H1 (cell line): ENCODE measurements at regions not wholly inside any gene's neighbourhood (a gene's known extent, or its start where the extent isn't known, plus 50 kb on each side); places are given as distances from the start of the nearest gene placed in this dataset.

ENCODE experiments used
- CEBPB ChIP-seq: IDR thresholded peaks from 2 replicates; pipeline ENCODE4 v1.6.1; 2012; ENCODE audit warnings: low read depth, low read length
- EP300 ChIP-seq, 2 experiments: IDR thresholded peaks; 1 replicate in 1 of 2; 2 replicates in 1 of 2; pipeline ENCODE4 v1.6.1; 2011 to 2012; ENCODE audit warnings: low read depth in 2 of 2, low read length in 2 of 2, mild to moderate bottlenecking in 2 of 2, borderline replicate concordance in 1 of 2, inconsistent platforms in 1 of 2, moderate library complexity in 1 of 2
- EZH2 ChIP-seq: fragments of 200-600 bp; sonication (generic); IDR thresholded peaks from 2 replicates; pipeline ENCODE4 v1.7.1; 2012; ENCODE audit warnings: low read depth, mild to moderate bottlenecking, moderate library complexity, low read length, inconsistent platforms; ENCODE audit not compliant: severe bottlenecking
- KDM5A ChIP-seq: fragments of 200-600 bp; IDR thresholded peaks from 2 replicates; pipeline ENCODE4 v1.7.1; 2012; ENCODE audit warnings: mild to moderate bottlenecking, low read length, inconsistent platforms, mixed read lengths
- POLR2A ChIP-seq, 2 experiments: IDR thresholded peaks; 1 replicate in 1 of 2; 2 replicates in 1 of 2; pipeline ENCODE4 v1.6.1; 2011; ENCODE audit warnings: low read depth in 2 of 2, low read length in 2 of 2, mild to moderate bottlenecking in 2 of 2; ENCODE audit errors: control extremely low read depth in 1 of 2
- POLR2AphosphoS5 ChIP-seq: IDR thresholded peaks from 2 replicates; pipeline ENCODE4 v1.6.1; 2011; ENCODE audit warnings: low read depth, low read length
- TCF12 ChIP-seq: IDR thresholded peaks from 2 replicates; pipeline ENCODE4 v1.6.1; 2011; ENCODE audit warnings: low read depth, mild to moderate bottlenecking, low read length
- YY1 ChIP-seq: IDR thresholded peaks from 2 replicates; pipeline ENCODE4 v1.6.1; 2011; ENCODE audit warnings: low read depth, mild to moderate bottlenecking, low read length
- TF ChIP-seq, protein P1 (sequence below), 3 experiments: IDR thresholded peaks; 1 replicate in 2 of 3; 2 replicates in 1 of 3; pipeline versions ENCODE4 v1.5.1 to v1.6.1; 2011; ENCODE audit warnings: low read length in 3 of 3, mild to moderate bottlenecking in 3 of 3, inconsistent platforms in 2 of 3, low read depth in 1 of 3, moderate library complexity in 1 of 3; ENCODE audit not compliant: insufficient read depth in 1 of 3; ENCODE audit errors: control extremely low read depth in 1 of 3
- TF ChIP-seq, protein P2 (sequence below): IDR thresholded peaks from 2 replicates; pipeline ENCODE4 v1.6.1; 2011; ENCODE audit warnings: low read length, improper control_type of control experiment
- TF ChIP-seq, protein P3 (sequence below): IDR thresholded peaks from 2 replicates; pipeline ENCODE4 v1.6.1; 2012; ENCODE audit warnings: inconsistent platforms

- no peak for TF ChIP-seq KDM5A
- TF ChIP-seq, protein P1, sequence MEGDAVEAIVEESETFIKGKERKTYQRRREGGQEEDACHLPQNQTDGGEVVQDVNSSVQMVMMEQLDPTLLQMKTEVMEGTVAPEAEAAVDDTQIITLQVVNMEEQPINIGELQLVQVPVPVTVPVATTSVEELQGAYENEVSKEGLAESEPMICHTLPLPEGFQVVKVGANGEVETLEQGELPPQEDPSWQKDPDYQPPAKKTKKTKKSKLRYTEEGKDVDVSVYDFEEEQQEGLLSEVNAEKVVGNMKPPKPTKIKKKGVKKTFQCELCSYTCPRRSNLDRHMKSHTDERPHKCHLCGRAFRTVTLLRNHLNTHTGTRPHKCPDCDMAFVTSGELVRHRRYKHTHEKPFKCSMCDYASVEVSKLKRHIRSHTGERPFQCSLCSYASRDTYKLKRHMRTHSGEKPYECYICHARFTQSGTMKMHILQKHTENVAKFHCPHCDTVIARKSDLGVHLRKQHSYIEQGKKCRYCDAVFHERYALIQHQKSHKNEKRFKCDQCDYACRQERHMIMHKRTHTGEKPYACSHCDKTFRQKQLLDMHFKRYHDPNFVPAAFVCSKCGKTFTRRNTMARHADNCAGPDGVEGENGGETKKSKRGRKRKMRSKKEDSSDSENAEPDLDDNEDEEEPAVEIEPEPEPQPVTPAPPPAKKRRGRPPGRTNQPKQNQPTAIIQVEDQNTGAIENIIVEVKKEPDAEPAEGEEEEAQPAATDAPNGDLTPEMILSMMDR (IDR thresholded peaks at IDR 0.05; ENCODE audit: control extremely low read depth in 1 of 3, insufficient read depth in 1 of 3, low read depth in 1 of 3, low read length in 3 of 3) = no peak
- TF ChIP-seq YY1 = no peak
- TF ChIP-seq POLR2AphosphoS5 = no peak
- TF ChIP-seq TCF12 = no peak
- TF ChIP-seq, protein P2, sequence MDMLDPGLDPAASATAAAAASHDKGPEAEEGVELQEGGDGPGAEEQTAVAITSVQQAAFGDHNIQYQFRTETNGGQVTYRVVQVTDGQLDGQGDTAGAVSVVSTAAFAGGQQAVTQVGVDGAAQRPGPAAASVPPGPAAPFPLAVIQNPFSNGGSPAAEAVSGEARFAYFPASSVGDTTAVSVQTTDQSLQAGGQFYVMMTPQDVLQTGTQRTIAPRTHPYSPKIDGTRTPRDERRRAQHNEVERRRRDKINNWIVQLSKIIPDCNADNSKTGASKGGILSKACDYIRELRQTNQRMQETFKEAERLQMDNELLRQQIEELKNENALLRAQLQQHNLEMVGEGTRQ = no peak
- TF ChIP-seq, protein P3, sequence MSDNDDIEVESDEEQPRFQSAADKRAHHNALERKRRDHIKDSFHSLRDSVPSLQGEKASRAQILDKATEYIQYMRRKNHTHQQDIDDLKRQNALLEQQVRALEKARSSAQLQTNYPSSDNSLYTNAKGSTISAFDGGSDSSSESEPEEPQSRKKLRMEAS = no peak
- no peak for TF ChIP-seq CEBPB
- no peak for TF ChIP-seq EZH2
- no peak for TF ChIP-seq EP300 (IDR thresholded peaks at IDR 0.05; ENCODE audit: borderline replicate concordance in 1 of 2, low read depth in 2 of 2, low read length in 2 of 2)
- TF ChIP-seq POLR2A (IDR thresholded peaks at IDR 0.05; ENCODE audit: control extremely low read depth in 1 of 2, low read depth in 2 of 2, low read length in 2 of 2) = no peak
Observed at GRCh38 chr2:129740504-129740903, 239.0 kb upstream of the RAB6C start.
